ENCODE measurements at regions not wholly inside any gene's neighbourhood (a gene's known extent, or its start where the extent isn't known, plus 50 kb on each side); places are given as distances from the start of the nearest gene placed in this dataset.

DNA sequence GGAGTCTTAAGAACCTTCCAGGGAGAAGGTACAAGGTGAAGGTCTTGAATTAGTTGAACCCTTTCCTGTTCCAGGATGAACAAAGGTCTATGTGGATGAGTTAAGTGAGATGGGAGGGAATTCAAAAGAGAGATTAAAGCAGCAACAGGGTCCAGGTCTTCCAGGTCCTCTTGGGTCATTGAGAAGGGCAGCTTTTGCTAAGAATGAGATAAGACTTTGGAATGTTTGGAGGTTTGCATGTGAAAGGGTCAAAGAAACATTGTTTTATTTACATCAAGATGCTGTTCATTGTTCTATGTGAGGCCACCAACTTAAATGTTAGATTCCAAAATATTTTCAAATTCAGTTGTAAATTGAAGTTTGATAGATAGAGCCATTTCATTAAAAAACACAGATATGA is 463.9 kb downstream of the ANXA1 start:
- Histone ChIP-seq H3K27me3 (ENCODE audit: insufficient read depth in 3 of 3, low read length in 2 of 3) (no peaks in the 10 kb centered on the region), H3K36me3 (ENCODE audit: insufficient read depth in 1 of 2, low read depth in 1 of 2) (no peaks in the 10 kb centered on the region), H3K27ac (no peak overlapping the region), H3K9me3 (no peaks in the 10 kb centered on the region), H3K4me3 (no peak overlapping the region), H3K4me1 (no peaks in the 10 kb centered on the region)
- no peak for TF ChIP-seq CTCF (IDR thresholded peaks at IDR 0.05)
- ATAC-seq (no peak), DNase-seq (no peak)
- intact Hi-C loops (cut with DNase I): no loop called here

- no peaks in the 10 kb centered on the region for H3K36me3 ChIP-seq (ENCODE audit: insufficient read depth in 1 of 2, low read depth in 1 of 2)
- H3K27ac ChIP-seq: no peak overlapping the region
- DNase-seq (no peak), ATAC-seq (no peak)
- no peaks in the 10 kb centered on the region for H3K9me3 ChIP-seq
- no peak for TF ChIP-seq CTCF (IDR thresholded peaks at IDR 0.05)
- WGBS, 3 donors: 44 to 46% (median 45%) methylated on average over 4 of the region's 4 CpGs
- no peaks in the 10 kb centered on the region for H3K4me1 ChIP-seq
- no peak overlapping the region for H3K4me3 ChIP-seq
- intact Hi-C loops (cut with DNase I): no loop called here
- H3K27me3 ChIP-seq (ENCODE audit: insufficient read depth in 3 of 3, low read length in 2 of 3): no peaks in the 10 kb centered on the region
These were observed 465.9 kb downstream of the ANXA1 start for GRCh38 chr9:73617586-73617985.

DNA sequence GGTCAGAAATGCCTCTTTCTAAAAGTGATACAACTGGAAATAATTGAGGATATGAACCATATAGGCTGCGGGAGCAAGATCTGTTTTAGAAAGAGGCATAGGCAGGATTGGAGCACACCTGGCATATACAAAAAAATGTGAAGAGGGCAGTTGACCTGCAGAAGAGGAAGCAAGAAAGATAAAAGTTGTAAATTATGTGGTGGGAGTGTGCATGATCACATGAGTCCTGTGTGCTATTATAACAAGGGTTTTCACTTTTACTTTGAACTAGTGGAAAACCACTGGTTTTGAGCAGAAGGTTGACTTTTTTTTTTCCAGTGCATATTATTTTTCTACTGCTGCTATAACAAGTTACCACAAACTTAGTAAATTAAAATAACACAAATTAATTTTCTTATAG is 489.3 kb downstream of the ANXA1 start:
- WGBS, 3 donors: 84 to 90% (median 86%) methylated on average over 1 of the region's 1 CpG
- Histone ChIP-seq H3K36me3 (ENCODE audit: insufficient read depth in 1 of 2, low read depth in 1 of 2) (no peaks in the 10 kb centered on the region), H3K4me1 (no peaks in the 10 kb centered on the region), H3K27ac (no peak overlapping the region), H3K9me3 (no peaks in the 10 kb centered on the region), H3K4me3 (no peak overlapping the region), H3K27me3 (ENCODE audit: insufficient read depth in 3 of 3, low read length in 2 of 3) (no peaks in the 10 kb centered on the region)
- ATAC-seq (no peak), DNase-seq (no peak)
- intact Hi-C loops (cut with DNase I): no loop called here
- TF ChIP-seq CTCF (IDR thresholded peaks at IDR 0.05): no peak

GRCh38 chr9:73643379-73644013 is 491.8 kb downstream of the ANXA1 start:
- no peaks in the 10 kb centered on the region for H3K4me1 ChIP-seq
- no peak for DNase-seq
- no peak for ATAC-seq
- no peak for TF ChIP-seq CTCF (IDR thresholded peaks at IDR 0.05)
- H3K27me3 ChIP-seq (ENCODE audit: insufficient read depth in 3 of 3, low read length in 2 of 3): no peaks in the 10 kb centered on the region
- no peak overlapping the region for H3K4me3 ChIP-seq
- 69 to 75% (median 71%) methylated on average over 7 of the region's 7 CpGs for WGBS, 3 donors
- H3K9me3 ChIP-seq: no peaks in the 10 kb centered on the region
- H3K36me3 ChIP-seq (ENCODE audit: insufficient read depth in 1 of 2, low read depth in 1 of 2): no peaks in the 10 kb centered on the region
- intact Hi-C loops (cut with DNase I): no loop called here
- H3K27ac ChIP-seq: no peak overlapping the region

DNA sequence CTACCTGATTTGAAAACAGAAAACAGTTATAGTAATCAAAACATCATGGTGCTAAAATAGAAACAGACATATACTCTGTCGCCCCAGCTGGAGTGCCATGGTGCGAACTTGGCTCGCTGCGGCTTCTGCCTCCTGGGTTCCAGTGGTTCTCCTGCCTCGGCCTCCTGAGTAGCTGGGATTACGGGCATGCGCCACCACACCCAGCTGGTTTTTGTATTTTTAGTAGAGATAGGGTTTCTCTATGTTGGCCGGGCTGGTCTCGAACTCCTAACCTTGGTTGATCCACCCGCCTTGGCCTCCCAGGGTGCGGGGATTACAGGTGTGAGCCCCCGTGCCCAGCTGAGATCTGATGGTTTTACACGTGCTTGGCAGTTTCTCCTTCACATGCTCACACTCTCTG is 495.9 kb downstream of the ANXA1 start:
- H3K27ac ChIP-seq: no peak overlapping the region
- no peak overlapping the region for H3K4me3 ChIP-seq
- ATAC-seq: no peak
- H3K36me3 ChIP-seq (ENCODE audit: insufficient read depth in 1 of 2, low read depth in 1 of 2): no peaks in the 10 kb centered on the region
- WGBS, 3 donors: 91 to 93% (median 93%) methylated on average over 13 of the region's 13 CpGs
- intact Hi-C loops (cut with DNase I): no loop called here
- H3K4me1 ChIP-seq: no peaks in the 10 kb centered on the region
- DNase-seq: no peak
- no peaks in the 10 kb centered on the region for H3K9me3 ChIP-seq
- no peaks in the 10 kb centered on the region for H3K27me3 ChIP-seq (ENCODE audit: insufficient read depth in 3 of 3, low read length in 2 of 3)
- TF ChIP-seq CTCF (IDR thresholded peaks at IDR 0.05): no peak

Data from psoas muscle (tissue), 7 donors.